ENCODE measurements at regions not wholly inside any gene's neighbourhood (a gene's known extent, or its start where the extent isn't known, plus 50 kb on each side); places are given as distances from the start of the nearest gene placed in this dataset.

DNA sequence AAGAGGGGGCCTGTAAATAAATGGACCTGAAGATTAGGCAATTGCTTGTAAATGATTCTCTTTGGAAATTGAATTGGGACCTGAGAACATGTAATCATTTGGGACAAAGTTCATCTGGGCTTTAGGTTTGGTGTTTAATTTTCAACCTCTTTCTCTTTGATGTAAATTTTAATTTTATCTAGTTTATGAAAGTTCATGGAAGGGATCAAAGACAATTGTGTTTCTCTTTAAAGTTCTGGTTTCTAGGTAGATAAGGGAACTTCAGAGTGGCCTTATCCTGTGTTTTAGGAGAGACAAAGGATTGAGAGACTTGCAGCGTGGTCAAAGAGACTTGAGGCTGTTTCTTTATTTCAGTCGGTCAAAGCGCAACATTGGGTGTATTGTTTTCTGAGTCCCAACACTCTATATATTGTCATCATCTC is 1108.3 kb downstream of the TBL1XR1 start (continued):
- TF ChIP-seq ZBTB8A (CRISPR knock-in tag; IDR thresholded peaks at IDR 0.05; ENCODE audit: borderline replicate concordance, low read depth) (no peak), ATRX (CRISPR knock-in tag; IDR thresholded peaks at IDR 0.05; ENCODE audit: borderline replicate concordance) (no peak), SOX6 (IDR thresholded peaks at IDR 0.05) (no peak), SOX6 (CRISPR knock-in tag; IDR thresholded peaks at IDR 0.05) (peak; percentile 91), MNT (IDR thresholded peaks at IDR 0.05) (no peak), PAX8 (CRISPR knock-in tag; IDR thresholded peaks at IDR 0.05; ENCODE audit: borderline replicate concordance) (no peak), ZNF83 (CRISPR knock-in tag; IDR thresholded peaks at IDR 0.05; ENCODE audit: borderline replicate concordance) (no peak), KAT2B (IDR thresholded peaks at IDR 0.05; ENCODE audit: borderline replicate concordance, low read depth, low read length) (no peak), ZNF670 (CRISPR knock-in tag; IDR thresholded peaks at IDR 0.05; ENCODE audit: borderline replicate concordance) (no peak), ZNF234 (CRISPR knock-in tag; conservative IDR thresholded peaks at IDR 0.05) (no peak), PCBP2 (optimal IDR thresholded peaks at IDR 0.05; ENCODE audit: low read depth, low read length, poor library complexity, severe bottlenecking) (no peak), RARG (CRISPR knock-in tag; IDR thresholded peaks at IDR 0.05; ENCODE audit: low read depth) (no peak), SP140L (CRISPR knock-in tag; IDR thresholded peaks at IDR 0.05; ENCODE audit: borderline replicate concordance) (no peak), THAP8 (CRISPR knock-in tag; IDR thresholded peaks at IDR 0.05; ENCODE audit: borderline replicate concordance) (no peak), NR2F1 (CRISPR knock-in tag; IDR thresholded peaks at IDR 0.05) (no peak), FOXJ3 (CRISPR knock-in tag; IDR thresholded peaks at IDR 0.05; ENCODE audit: borderline replicate concordance) (peak; percentile 74; the same call in 1 of the 2 replicates), CHD2 (IDR thresholded peaks at IDR 0.05; ENCODE audit: low read depth, low read length) (no peak), POLR2AphosphoS2 (IDR thresholded peaks at IDR 0.05; ENCODE audit: low read depth, low read length) (no peak), SPEN (CRISPR knock-in tag; IDR thresholded peaks at IDR 0.05; ENCODE audit: low read depth) (no peak)
- TF ChIP-seq, protein P1, sequence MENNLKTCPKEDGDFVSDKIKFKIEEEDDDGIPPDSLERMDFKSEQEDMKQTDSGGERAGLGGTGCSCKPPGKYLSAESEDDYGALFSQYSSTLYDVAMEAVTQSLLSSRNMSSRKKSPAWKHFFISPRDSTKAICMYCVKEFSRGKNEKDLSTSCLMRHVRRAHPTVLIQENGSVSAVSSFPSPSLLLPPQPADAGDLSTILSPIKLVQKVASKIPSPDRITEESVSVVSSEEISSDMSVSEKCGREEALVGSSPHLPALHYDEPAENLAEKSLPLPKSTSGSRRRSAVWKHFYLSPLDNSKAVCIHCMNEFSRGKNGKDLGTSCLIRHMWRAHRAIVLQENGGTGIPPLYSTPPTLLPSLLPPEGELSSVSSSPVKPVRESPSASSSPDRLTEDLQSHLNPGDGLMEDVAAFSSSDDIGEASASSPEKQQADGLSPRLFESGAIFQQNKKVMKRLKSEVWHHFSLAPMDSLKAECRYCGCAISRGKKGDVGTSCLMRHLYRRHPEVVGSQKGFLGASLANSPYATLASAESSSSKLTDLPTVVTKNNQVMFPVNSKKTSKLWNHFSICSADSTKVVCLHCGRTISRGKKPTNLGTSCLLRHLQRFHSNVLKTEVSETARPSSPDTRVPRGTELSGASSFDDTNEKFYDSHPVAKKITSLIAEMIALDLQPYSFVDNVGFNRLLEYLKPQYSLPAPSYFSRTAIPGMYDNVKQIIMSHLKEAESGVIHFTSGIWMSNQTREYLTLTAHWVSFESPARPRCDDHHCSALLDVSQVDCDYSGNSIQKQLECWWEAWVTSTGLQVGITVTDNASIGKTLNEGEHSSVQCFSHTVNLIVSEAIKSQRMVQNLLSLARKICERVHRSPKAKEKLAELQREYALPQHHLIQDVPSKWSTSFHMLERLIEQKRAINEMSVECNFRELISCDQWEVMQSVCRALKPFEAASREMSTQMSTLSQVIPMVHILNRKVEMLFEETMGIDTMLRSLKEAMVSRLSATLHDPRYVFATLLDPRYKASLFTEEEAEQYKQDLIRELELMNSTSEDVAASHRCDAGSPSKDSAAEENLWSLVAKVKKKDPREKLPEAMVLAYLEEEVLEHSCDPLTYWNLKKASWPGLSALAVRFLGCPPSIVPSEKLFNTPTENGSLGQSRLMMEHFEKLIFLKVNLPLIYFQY (CRISPR knock-in tag; IDR thresholded peaks at IDR 0.05; ENCODE audit: borderline replicate concordance): no peak
- TF ChIP-seq, protein P2, sequence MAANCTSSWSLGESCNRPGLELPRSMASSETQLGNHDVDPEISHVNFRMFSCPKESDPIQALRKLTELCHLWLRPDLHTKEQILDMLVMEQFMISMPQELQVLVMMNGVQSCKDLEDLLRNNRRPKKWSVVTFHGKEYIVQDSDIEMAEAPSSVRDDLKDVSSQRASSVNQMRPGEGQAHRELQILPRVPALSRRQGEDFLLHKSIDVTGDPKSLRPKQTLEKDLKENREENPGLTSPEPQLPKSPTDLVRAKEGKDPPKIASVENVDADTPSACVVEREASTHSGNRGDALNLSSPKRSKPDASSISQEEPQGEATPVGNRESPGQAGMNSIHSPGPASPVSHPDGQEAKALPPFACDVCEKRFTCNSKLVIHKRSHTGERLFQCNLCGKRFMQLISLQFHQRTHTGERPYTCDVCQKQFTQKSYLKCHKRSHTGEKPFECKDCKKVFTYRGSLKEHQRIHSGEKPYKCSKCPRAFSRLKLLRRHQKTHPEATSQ (CRISPR knock-in tag; IDR thresholded peaks at IDR 0.05; ENCODE audit: borderline replicate concordance): no peak
